ENCODE measurements at regions not wholly inside any gene's neighbourhood (a gene's known extent, or its start where the extent isn't known, plus 50 kb on each side); places are given as distances from the start of the nearest gene placed in this dataset.
"Not testable (repeated sequence)": the region's sequence is repeated elsewhere in the genome, so short reads cannot be mapped to it uniquely, and the experiment has no call there.

DNA sequence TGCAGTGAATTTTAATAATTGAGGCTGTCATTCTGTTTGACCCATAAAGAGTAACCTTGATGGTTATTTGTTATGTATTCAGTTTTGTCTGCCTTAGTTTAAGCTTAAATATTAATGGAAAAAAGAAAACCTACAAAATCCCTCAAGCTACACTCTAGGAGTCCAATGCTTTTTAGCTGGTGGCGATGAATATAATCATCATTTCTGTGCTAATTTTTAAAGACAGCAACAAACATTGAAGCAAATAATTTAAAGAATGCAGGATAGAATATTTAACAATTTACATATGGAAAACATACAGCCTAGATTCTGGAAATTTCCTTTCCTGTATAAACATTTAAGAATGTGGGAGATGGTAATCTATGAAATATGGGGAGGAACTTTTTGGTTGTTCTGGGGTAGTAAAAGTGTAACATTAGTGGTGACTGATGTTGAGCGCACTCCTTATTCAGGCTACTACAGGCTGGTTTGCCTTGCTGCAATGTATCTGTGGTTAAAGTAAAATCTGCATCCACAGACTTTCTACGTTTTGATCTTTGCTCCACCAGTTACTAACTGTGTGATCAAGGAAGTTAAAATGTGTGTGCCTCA lies 287.9 kb upstream of the DEFB112 start:
- no peak for DNase-seq (ENCODE audit: low spot score)

DNA sequence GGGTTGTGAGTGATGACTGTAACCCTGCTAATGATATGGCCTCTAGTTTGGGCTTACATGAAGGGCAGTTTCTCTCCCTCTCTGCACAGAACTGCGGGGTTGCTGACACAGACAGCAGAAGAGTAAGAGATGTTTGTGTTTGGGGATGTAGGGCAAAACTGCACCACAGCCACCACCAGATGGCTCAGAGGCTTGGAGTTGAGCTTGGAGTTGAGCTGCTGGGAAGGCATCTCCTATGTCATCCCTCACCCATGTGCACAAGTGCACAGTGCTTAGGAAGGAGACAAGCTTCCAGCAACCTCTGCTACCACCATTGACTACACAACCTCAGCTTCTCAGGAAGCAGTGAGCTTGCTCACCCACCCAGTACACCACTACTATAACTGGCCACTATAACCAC lies 303.9 kb upstream of the DEFB112 start:
- no peak for DNase-seq (ENCODE audit: low spot score)

DNA sequence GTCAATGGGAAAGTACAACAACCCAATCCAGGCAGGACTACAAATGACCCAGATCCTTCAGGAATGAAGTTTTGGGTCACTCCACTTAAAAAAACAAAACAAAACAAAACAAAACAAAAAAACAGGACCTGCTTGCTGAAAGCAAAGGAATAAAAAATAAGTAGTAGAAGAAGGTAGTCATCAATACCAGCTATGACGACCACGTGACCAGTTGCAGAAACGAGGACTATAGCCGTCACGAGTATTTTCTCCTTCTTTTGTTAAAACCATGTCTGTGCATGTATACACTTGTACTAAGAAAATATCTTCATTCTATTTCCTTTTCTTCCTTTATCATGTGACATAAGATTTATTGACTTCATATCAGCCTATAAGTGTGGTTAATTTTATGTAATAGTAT lies 308.4 kb upstream of the DEFB112 start:
- no peak for DNase-seq (ENCODE audit: low spot score)

DNA sequence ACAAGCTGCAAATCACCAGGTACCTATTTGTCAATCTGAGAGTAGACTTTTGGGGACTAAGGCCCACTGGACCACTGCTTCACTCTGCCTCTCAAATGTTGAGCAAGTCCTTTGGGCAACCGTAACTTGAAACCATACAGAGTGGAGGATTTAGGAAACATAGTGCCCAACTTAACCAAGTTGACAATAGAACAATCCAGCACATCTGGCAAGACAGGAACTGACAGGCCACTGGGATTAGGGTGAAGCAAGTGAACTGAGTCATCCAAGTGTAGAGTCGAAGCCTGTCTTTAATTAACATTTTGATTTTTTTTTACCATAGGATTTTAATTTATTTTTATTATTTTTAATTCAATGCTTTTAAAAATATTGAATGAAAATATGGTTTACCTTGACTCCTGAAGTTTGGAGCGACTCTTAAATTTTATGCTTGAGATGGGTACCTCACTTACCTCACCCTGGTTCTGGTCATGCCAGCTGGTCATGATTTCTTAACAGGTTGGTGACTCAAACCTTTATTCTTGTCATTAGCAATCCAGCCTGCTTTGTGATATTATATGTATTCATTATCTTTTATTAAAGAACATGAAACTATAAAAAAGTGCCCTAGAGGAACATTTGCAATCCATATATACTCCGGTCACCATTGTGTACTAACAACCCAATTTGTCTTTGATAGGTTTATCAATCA lies 312.1 kb upstream of the DEFB112 start:
- no peak for DNase-seq (ENCODE audit: low spot score)

DNA sequence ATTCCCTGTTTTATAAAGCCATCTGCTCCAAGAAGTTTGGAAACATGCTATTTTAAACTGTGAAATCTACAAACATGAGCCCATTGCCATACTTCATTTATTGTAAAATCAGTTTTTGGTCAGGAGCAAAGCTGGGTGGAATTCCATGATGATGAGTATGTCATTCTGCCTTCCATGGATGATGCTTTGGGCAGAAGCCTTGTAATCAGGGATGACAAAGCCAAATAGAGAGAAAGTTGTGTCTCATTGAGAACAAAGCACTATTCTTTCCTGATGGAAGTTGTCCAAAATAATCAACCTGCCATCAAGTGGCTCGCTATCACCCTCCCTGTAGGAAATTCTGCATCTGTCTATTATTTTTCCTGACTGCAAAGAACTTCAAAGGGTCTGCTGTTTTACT lies 313.0 kb upstream of the DEFB112 start:
- peak; percentile 12 for DNase-seq (ENCODE audit: low spot score)

DNA sequence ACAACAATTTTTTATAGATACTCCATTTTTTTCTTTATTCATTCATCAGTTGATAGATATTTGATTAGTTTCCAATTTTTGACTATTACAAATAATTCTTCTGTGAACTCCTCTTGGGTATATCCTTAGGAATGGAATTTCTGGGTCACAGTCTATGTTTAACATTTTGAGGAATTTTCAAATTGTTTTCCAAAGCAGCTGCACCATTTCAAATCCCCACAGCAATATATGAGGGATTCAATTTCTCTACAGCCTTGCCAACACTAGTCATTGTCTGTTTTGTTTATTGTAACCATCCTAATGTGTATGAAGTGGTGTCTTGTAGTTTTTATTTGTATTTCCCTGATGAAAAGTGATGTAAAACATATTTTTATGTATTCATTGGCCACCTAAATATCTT lies 320.3 kb upstream of the DEFB112 start:
- no peak for DNase-seq (ENCODE audit: low spot score)

DNA sequence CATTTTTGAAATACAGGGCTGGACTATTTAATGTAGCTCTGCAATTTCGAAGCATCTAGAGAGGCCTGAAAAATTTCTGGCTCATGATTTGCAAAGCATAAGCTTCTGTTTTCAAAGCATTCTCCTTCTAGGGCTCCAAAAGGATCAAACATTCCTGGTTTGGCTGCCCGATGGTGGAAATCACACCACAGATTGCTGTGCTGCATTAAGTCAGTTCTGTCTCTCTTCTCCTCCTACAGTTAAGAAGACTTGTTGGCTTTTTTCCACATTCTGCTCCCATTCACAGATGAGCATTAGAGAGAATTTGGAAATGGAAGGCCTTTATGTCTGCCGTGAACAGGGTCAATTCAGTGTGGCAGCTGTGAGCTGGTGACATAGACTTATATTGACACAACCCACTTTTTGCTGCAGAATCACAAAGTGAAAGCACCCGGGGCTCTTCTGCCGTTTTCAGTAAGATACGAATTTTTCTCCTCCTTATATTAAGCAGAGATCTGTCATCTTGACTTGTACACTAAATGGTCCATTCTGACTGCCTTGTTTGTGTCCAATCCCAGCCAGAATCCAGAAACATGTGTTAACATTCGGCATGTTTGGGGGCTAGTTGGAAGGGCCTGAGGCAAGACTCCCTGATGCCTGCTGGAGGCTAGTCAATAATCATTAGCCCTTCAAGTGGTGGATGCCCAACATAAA lies 330.8 kb upstream of the DEFB112 start:
- peak; percentile 20 for DNase-seq (ENCODE audit: low spot score)

DNA sequence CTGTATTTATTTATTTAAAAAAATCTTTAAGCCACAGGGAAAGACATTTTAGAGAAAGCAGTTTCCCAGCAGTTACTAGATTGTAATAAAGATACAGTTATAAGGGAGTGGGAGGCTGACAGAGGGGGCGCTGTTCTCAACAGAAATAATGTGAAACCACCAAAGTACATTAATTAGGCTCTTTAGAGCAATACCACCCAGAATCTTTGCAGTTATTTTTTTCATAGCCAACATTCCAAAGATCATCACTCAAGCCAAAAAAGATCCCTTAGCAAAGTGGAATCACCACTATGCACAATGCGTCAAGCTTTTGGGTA lies 331.3 kb upstream of the DEFB112 start:
- no peak for DNase-seq (ENCODE audit: low spot score)

DNA sequence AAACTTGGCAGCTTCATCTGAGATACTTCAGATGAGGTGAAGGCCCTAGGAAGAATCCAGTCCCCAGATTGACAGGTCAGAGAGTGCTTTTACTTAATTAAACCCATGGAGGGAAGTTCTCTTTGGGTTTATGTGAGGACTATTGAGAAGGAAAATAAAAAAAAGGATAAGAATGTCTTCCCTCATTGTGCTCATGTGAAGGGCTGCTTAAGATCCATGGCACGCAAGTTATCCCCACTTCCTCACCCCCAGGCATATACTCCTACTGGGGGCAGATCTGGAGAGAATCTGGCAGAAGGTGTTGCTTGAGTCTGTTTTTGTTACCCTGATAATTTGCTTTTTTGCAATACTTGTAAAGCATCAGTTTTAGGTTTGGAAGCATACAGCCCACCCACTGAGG lies 322.9 kb upstream of the TFAP2D start:
- no peak for DNase-seq (ENCODE audit: low spot score)

DNA sequence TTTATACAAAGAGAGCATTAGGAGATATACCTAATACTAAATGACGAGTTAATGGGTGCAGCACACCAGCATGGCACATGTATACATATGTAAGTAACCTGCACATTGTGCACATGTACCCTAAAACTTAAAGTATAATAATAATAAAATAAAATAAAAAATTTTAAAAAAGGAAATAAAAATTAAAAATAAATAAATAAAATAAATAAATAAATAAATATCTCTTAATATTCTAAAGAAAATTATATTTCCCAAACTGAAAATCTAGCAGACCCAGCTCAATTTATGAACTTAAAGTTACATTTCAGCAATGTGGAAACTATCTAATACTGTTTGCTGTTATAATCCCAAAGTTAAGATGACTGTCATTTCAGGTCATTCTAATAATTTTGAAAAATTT lies 319.2 kb upstream of the TFAP2D start:
- not testable (repeated sequence) for DNase-seq (ENCODE audit: low spot score)

DNA sequence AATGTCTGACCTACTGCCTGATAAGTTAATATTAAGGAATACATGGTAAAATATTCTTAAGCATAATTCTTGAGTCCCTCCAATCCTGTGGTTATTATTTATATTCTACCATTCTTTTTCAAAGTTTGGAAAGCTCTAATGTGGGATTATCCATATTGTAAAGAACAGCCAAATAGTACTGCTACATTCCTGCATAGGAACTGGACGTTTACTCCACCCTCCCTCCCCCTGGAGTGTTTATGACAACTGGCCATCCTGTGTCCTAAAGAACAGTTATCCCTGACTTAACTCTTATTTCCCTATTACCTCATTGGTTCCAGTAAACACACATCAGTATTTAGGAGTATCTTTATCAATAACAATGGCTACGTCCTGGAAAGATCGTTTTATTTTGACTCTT lies 308.7 kb upstream of the TFAP2D start:
- no peak for DNase-seq (ENCODE audit: low spot score)

DNA sequence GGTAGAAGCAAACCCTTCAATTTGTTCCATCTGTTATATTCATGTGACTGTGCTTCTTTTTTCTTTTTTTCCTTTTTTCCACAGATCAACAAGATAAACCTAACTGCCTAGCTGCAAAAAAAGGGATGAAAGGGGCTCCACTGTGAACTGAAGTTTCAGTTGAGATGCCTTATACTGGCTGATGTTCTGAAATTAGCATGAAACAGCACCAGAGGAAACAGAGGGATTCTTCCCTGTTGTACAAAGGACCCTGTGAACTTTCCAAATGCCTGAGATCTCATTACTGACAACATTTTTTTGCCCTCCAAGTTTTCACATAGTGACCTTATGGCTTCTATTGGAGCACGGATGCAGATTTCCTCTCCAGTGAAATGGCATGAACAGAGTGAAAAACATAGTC lies 302.7 kb upstream of the TFAP2D start:
- no peak for DNase-seq (ENCODE audit: low spot score)

DNA sequence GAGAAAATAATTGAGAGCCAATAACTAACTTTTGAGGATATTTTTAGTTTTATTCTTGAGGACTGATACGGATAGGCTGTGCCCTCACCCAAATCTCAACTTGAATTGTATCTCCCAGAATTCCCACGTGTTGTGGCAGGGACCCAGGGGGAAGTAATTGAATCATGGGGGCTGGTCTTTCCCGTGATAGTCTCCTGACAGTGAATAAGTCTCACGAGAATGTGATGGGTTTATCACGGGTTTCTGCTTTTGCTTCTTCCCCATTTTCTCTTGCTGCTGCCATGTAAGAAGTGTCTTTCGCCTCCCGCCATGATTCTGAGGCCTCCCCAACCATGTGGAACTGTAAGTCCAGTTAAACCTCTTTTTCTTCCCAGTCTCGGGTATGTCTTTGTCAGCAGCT lies 292.3 kb upstream of the TFAP2D start:
- not testable (repeated sequence) for DNase-seq (ENCODE audit: low spot score)

DNA sequence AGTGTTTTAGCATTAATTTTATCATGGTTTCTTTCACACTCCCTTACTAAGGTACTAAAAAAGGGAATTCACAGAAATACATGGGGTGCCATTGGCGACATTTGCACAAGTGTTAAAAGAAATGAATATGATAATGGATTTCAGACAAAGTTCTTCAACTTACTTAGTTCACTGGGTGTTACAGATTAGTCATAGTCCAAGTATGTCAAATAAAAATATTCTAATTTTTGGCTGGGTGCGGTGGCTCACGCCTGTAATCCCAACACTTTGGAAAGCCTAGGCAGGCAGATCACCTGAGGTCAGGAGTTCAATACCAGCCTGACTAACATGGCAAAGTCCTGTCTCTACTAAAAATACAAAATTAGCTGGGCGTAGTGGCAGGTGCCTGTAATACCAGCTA lies 286.1 kb upstream of the TFAP2D start:
- DNase-seq (ENCODE audit: low spot score), result no peak

DNA sequence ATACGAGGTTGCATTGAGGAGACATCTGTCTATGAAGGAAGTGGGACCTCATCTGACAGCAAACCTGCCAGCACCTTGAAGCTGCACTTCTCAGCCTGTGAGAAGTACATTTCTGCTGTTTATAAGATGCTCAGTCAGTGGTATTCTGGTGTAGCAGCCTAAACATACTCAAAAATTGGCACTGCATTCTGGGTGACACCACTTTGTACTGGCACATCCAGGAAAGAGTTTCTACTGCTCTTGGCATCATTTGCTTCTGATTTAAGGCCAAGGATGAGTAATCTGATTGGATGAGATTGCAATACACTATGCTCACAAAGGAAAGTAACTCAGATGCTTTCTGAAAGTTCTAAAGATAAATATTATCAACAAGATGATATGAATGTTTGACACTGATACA lies 275.4 kb upstream of the TFAP2D start:
- DNase-seq (ENCODE audit: low spot score), result no peak

DNA sequence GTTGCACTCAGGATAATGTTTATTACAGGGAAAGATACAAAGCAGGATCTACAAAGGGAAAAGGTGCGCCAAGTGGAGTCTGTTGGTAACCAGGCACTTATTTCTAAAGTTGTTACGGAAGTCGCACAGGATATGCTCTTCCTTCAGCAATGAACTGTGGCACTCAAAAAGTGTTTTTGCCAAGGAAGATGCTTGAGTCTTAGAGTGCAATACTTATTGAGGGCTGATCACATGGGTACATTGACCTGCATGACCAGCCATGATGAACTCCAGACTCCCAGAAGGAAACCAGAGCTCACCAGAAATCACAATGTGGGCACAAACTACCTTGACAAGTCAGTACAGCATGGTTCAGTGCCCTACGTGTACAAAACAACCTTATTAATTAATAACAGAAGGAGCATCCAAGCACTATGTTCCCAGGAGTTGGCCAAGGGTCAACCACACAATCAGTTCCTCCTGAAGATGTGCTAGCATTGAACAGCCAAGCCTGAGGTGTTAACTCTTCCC lies 270.7 kb upstream of the TFAP2D start:
- no peak for DNase-seq (ENCODE audit: low spot score)

DNA sequence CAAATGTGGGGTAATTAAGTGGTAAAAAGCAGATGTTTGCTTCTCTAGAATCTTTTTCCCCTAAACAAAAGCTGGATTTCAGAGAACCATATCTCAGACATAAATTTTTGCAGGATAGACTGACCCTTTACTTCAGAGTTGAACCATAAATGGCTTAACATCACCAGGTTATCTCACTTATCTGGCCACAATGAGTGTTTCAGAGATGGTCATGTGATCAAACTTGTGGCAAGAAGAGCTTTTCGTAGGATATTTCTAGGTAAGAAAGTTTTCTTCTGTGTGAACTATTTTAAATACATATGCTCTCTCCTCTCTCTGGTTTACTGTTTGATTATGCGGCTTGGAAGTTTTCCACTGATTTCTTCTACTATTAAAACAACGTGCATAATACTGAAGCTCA lies 270.2 kb upstream of the TFAP2D start:
- no peak for DNase-seq (ENCODE audit: low spot score)

DNA sequence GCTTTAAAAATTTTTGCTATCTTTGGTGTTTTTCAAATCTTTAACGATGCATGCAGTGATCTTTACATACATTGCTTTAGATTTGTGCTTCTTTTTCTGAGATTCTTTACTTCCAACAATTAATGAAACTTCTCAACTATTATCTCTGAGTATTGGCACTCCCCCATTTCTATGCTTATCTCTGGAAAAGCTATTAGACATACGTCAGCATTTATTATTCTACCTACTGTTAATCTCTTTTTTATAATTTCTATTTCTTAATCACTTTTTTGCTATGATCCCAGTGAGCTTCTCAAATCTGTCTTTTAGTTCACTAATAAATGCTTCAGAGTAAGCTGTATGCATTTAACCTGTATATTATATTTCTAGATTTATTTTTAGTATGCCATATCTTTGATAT lies 264.2 kb upstream of the TFAP2D start:
- DNase-seq (ENCODE audit: low spot score), result no peak

DNA sequence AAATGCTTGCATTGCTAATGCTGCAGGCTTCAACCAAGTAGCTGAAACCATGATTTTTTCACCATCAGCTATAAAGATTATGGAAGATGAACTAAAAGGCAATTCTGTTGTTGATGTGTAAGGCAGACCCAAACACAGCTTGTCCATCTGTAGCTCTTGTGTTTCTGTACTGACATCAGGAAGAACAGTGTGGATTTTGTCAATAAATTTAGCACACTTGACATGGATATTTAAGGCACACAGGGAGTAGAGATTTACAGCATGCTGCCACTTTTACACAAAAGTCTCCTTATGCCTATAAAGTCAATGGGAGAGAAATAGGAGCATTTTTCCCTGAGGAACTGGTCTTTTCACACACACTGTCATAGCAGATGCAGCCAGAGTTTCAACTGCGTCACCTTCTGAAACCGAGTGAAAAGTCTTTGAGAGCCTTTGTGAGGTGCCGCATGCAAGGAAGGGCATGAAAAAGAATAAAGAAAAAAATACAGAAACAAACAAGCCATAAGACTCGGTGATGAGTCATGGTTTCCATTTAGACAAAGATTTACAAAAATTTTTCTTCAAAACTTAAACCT lies 261.4 kb upstream of the TFAP2D start:
- DNase-seq (ENCODE audit: low spot score), result no peak

DNA sequence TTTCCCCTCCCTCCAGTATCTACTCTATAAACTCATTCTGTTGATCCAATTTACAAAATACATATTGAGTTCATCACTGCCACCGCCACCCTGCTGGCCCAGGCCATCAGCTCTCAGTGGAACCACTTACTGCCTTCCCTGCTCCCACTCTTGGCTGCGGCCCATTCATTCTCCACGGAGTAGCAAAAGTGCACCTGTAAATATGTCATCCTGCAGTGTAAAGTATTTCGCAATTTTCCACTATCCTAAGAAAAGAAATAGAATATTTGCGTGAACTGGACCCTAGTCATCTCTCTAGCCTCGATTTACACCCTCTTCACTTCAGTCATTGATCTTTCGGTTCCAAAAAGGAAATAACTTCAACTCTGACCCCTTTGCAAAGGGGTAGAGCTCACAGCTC lies 258.3 kb upstream of the TFAP2D start:
- DNase-seq (ENCODE audit: low spot score), result no peak

DNA sequence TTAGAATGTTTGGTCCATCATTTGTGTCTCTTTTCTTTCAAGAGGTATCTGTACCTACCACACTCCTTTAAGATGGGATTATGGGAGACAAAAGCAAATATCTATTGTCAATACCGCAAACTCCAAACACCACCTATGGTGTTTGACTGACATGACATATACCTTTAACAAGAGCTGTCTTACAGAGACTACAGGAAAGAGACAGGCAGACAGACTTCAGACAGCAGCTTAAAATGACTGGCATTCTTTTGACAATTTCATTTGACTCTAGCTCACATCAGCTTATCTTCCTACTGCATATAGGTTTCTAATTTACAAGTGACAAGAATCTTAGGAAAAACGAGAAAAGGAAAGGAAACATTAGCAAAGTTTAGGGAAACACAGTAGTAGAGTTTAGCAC lies 256.0 kb upstream of the TFAP2D start:
- DNase-seq (ENCODE audit: low spot score), result no peak

DNA sequence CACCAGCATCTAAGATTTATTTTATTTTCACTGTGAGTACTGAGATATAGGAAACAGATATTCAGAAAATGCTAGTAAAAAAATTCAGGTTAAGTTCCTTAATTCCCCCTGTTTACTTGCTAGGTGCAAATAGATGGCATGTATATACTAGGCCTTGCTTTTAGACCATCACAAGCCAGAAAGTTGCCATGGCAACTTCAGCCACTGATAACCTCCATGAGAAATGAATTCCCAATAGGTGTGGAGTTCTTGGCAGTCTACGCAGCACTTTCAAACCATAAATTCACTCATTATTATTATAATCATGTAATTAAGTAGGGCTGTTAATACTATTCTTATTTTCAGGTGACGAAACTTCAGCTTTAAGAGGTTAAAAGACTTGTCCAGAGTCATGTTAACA lies 251.6 kb upstream of the TFAP2D start:
- DNase-seq (ENCODE audit: low spot score), result no peak

DNA sequence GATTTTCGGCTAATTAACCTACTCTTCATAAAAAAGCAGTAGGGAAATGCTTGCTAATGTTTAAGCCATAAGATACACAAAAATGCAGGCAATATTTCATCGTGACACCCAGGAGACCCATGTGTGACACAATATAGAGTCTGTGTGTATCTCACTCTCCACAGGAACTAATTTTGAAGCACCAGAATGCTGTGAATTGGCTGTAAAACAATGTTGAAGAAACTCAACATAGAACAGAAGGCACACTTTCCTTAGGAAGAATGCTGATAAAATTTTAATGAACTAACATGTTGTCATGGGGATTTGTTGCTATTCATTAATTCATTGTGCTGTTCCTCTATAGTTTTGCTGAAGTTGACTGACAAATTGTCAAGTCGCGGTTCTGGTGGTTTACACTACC lies 249.4 kb upstream of the TFAP2D start:
- DNase-seq (ENCODE audit: low spot score), result no peak
